Panc1 (cell line): ENCODE measurements at regions not wholly inside any gene's neighbourhood (a gene's known extent, or its start where the extent isn't known, plus 50 kb on each side); places are given as distances from the start of the nearest gene placed in this dataset.

Source experiments
- ATAC-seq: fragments of 200-7000 bp; cut with Tn5 transposase; 2 replicates; pipeline ENCODE4 v1.9.1; 2020; ENCODE audit warnings: mild to moderate bottlenecking, moderate library complexity
- BruUV-seq: library from RNA; stranded (reverse); fragments of 400-500 nt; replicated peaks from 2 replicates; lab custom pipeline; 2021; lab: Mats Ljungman, UMichigan
- CTCF ChIA-PET: fragments of 300-600 bp; sonication (Branson Sonifier 250); formaldehyde crosslinking; loops from one replicate; lab custom pipeline; 2022; ENCODE audit warnings: antibody characterized with exemption; lab: Charles Lee
- POLR2A ChIA-PET: fragments of 300-600 bp; sonication (Branson Sonifier 250); formaldehyde crosslinking; loops from one replicate; lab custom pipeline; 2022; ENCODE audit warnings: antibody characterized with exemption; lab: Charles Lee
- DNase-seq: peaks from one replicate; pipeline ENCODE4 v3.0.0-alpha.2; 2010; ENCODE audit warnings: low read depth, low spot score
- H3K27ac ChIP-seq: 2 replicates; pipeline ENCODE4 v1.5.1; 2011; ENCODE audit warnings: mild to moderate bottlenecking, low read length, inconsistent platforms
- H3K27me3 ChIP-seq: fragments of 200-500 bp; sonication (Bioruptor generic); 2 replicates; pipeline ENCODE4 v1.6.0; 2014; ENCODE audit warnings: low read length, inconsistent platforms; ENCODE audit not compliant: control insufficient read depth, insufficient read depth
- H3K36me3 ChIP-seq: fragments of 200-500 bp; sonication (Bioruptor generic); 2 replicates; pipeline ENCODE4 v1.5.1; 2014; ENCODE audit warnings: inconsistent platforms, mild to moderate bottlenecking, low read length, moderate library complexity; ENCODE audit not compliant: control insufficient read depth, insufficient read depth
- H3K4me1 ChIP-seq: 2 replicates; pipeline ENCODE4 v1.5.1; 2011; ENCODE audit warnings: inconsistent platforms, mild to moderate bottlenecking, low read length, moderate library complexity; ENCODE audit not compliant: control insufficient read depth, insufficient read depth
- H3K4me3 ChIP-seq, 2 experiments: 2 replicates each; pipeline ENCODE4 v1.5.1; 2011 to 2012; ENCODE audit warnings: low read depth in 2 of 2, low read length in 2 of 2, mild to moderate bottlenecking in 2 of 2, inconsistent platforms in 1 of 2, moderate library complexity in 1 of 2
- H3K9me3 ChIP-seq: fragments of 200-500 bp; sonication (Bioruptor generic); 2 replicates; pipeline ENCODE4 v1.5.1; 2014; ENCODE audit warnings: low read depth, mild to moderate bottlenecking, inconsistent platforms, low read length, moderate library complexity; ENCODE audit not compliant: control insufficient read depth, insufficient read depth
- POLR2AphosphoS5 ChIP-seq: IDR thresholded peaks from 2 replicates; pipeline ENCODE4 v1.6.1; 2012; ENCODE audit warnings: mild to moderate bottlenecking, low read depth, low read length, moderate library complexity
- REST ChIP-seq, 2 experiments: IDR thresholded peaks; 2 replicates each; pipeline ENCODE4 v1.6.1; 2011 to 2012; ENCODE audit warnings: low read depth in 2 of 2, control low read depth in 1 of 2, low read length in 1 of 2, mild to moderate bottlenecking in 1 of 2, moderate library complexity in 1 of 2; ENCODE audit not compliant: insufficient read depth in 1 of 2
- SIN3A ChIP-seq: IDR thresholded peaks from 2 replicates; pipeline ENCODE4 v1.6.1; 2012; ENCODE audit warnings: low read depth, mild to moderate bottlenecking, low read length, moderate library complexity, borderline replicate concordance; ENCODE audit not compliant: insufficient read depth
- TCF7L2 ChIP-seq: IDR thresholded peaks from 2 replicates; pipeline ENCODE4 v1.6.1; 2011; ENCODE audit warnings: mild to moderate bottlenecking, low read depth, low read length, inconsistent platforms
- in situ Hi-C: cut with HindIII; loops from 2 replicates; pipeline ENCODE4 v1.10.0; 2016; ENCODE audit warnings: low sequenced_read_pairs, low pct_unique_long_range_greater_than_20kb
- intact Hi-C: fragments of 100-400 bp; cut with micrococcal nuclease; formaldehyde crosslinking; loops from one replicate; pipeline ENCODE4 v1.10.0; 2022; ENCODE audit not compliant: unreplicated experiment
- TF ChIP-seq, protein P1 (sequence below): fragments of 450-650 bp; IDR thresholded peaks from 2 replicates; pipeline ENCODE4 v1.5.1; 2017; ENCODE audit warnings: mild to moderate bottlenecking

DNA sequence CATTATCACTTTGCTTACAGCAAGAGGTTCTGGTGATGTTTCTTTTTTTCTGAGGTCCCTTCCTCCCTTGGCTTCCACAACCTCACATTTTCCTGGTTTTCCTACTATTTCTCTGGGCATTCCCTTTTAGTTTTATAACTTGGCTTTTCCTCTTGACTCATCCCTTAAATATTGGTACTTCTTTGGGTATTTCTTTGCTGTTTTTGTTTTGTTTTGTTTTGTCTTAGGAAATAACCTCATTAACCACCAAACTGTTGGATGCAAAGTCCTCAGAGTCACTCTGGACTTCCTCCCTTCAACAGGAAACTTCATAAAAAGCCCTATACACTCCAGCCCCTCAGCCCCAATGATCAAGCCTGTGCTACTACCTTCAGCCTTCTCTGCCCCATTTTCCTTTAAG, 211.1 kb downstream of the DUSP10 start:
- POLR2A ChIA-PET = no interaction called here
- no peaks in the 10 kb centered on the region for H3K4me1 ChIP-seq
- H3K36me3 ChIP-seq = no peaks in the 10 kb centered on the region; the same call in 1 of the 2 replicates
- DNase-seq = no peak
- CTCF ChIA-PET = no interaction called here
- intact Hi-C loops (no loop called here), in situ Hi-C loops (no loop called here)
- TF ChIP-seq, protein P1, sequence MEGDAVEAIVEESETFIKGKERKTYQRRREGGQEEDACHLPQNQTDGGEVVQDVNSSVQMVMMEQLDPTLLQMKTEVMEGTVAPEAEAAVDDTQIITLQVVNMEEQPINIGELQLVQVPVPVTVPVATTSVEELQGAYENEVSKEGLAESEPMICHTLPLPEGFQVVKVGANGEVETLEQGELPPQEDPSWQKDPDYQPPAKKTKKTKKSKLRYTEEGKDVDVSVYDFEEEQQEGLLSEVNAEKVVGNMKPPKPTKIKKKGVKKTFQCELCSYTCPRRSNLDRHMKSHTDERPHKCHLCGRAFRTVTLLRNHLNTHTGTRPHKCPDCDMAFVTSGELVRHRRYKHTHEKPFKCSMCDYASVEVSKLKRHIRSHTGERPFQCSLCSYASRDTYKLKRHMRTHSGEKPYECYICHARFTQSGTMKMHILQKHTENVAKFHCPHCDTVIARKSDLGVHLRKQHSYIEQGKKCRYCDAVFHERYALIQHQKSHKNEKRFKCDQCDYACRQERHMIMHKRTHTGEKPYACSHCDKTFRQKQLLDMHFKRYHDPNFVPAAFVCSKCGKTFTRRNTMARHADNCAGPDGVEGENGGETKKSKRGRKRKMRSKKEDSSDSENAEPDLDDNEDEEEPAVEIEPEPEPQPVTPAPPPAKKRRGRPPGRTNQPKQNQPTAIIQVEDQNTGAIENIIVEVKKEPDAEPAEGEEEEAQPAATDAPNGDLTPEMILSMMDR = no peak
- no peak for TF ChIP-seq REST (IDR thresholded peaks at IDR 0.05; ENCODE audit: insufficient read depth in 1 of 2, low read depth in 2 of 2, low read length in 1 of 2)
- TF ChIP-seq TCF7L2 = no peak
- no peak for TF ChIP-seq SIN3A
- no peak for TF ChIP-seq POLR2AphosphoS5
- H3K27ac ChIP-seq = no peak overlapping the region
- no TSS peak for BruUV-seq
- ATAC-seq = no peak
- no peaks in the 10 kb centered on the region for H3K9me3 ChIP-seq
- no peak overlapping the region for H3K4me3 ChIP-seq
- no peaks in the 10 kb centered on the region for H3K27me3 ChIP-seq

DNA sequence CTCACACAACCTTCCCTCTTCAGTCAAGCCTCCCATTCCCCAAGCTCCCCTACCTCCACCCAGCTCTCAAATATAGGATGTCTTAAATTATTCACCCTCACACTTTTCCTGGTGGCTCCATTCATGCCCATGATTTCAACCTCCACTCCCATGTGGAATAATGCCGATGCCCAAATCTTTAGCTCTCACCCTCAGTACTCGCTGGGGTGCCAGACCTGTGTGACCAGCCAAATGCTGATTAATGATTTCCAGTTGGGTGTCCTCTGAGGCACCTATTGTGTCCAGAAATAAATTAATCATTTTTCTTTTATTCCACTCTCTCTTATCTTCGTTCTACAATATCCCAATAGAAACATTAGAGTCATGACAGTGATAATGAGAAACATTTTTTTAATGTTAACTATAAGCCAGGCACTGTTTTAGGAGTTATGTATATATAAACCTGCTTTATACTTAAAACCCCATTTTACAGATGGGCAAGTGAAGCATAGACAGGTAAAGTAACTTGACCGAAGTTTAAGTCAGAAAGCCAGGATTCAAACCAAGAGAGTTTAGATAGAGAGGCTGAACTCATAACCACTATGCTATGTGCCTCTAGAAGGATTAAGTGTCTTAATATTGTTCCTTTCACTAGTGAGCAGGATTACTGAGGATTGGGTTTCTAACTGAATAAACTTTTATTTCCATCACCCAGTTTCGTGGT, 209.7 kb downstream of the DUSP10 start:
- H3K9me3 ChIP-seq = no peaks in the 10 kb centered on the region
- no TSS peak for BruUV-seq
- no peaks in the 10 kb centered on the region for H3K27me3 ChIP-seq
- H3K4me1 ChIP-seq = no peaks in the 10 kb centered on the region
- H3K27ac ChIP-seq = no peak overlapping the region
- no peak for DNase-seq
- ChIA-PET CTCF (no interaction called here), POLR2A (no interaction called here)
- ATAC-seq = no peak
- TF ChIP-seq REST (IDR thresholded peaks at IDR 0.05; ENCODE audit: insufficient read depth in 1 of 2, low read depth in 2 of 2, low read length in 1 of 2) (no peak), TCF7L2 (no peak), SIN3A (no peak), POLR2AphosphoS5 (no peak)
- TF ChIP-seq, protein P1 = no peak
- H3K36me3 ChIP-seq = no peaks in the 10 kb centered on the region; the same call in 1 of the 2 replicates
- in situ Hi-C loops (no loop called here), intact Hi-C loops (no loop called here)
- no peak overlapping the region for H3K4me3 ChIP-seq
